Panc1 (cell line): ENCODE measurements at regions not wholly inside any gene's neighbourhood (a gene's known extent, or its start where the extent isn't known, plus 50 kb on each side); places are given as distances from the start of the nearest gene placed in this dataset.

Experiments
- ATAC-seq: fragments of 200-7000 bp; cut with Tn5 transposase; 2 replicates; pipeline ENCODE4 v1.9.1; 2020; ENCODE audit warnings: mild to moderate bottlenecking, moderate library complexity
- BruUV-seq: library from RNA; stranded (reverse); fragments of 400-500 nt; replicated peaks from 2 replicates; lab custom pipeline; 2021; lab: Mats Ljungman, UMichigan
- CTCF ChIA-PET: fragments of 300-600 bp; sonication (Branson Sonifier 250); formaldehyde crosslinking; loops from one replicate; lab custom pipeline; 2022; ENCODE audit warnings: antibody characterized with exemption; lab: Charles Lee
- POLR2A ChIA-PET: fragments of 300-600 bp; sonication (Branson Sonifier 250); formaldehyde crosslinking; loops from one replicate; lab custom pipeline; 2022; ENCODE audit warnings: antibody characterized with exemption; lab: Charles Lee
- DNase-seq: peaks from one replicate; pipeline ENCODE4 v3.0.0-alpha.2; 2010; ENCODE audit warnings: low read depth, low spot score
- H3K27ac ChIP-seq: 2 replicates; pipeline ENCODE4 v1.5.1; 2011; ENCODE audit warnings: mild to moderate bottlenecking, low read length, inconsistent platforms
- H3K27me3 ChIP-seq: fragments of 200-500 bp; sonication (Bioruptor generic); 2 replicates; pipeline ENCODE4 v1.6.0; 2014; ENCODE audit warnings: low read length, inconsistent platforms; ENCODE audit not compliant: control insufficient read depth, insufficient read depth
- H3K36me3 ChIP-seq: fragments of 200-500 bp; sonication (Bioruptor generic); 2 replicates; pipeline ENCODE4 v1.5.1; 2014; ENCODE audit warnings: inconsistent platforms, mild to moderate bottlenecking, low read length, moderate library complexity; ENCODE audit not compliant: control insufficient read depth, insufficient read depth
- H3K4me1 ChIP-seq: 2 replicates; pipeline ENCODE4 v1.5.1; 2011; ENCODE audit warnings: inconsistent platforms, mild to moderate bottlenecking, low read length, moderate library complexity; ENCODE audit not compliant: control insufficient read depth, insufficient read depth
- H3K4me3 ChIP-seq, 2 experiments: 2 replicates each; pipeline ENCODE4 v1.5.1; 2011 to 2012; ENCODE audit warnings: low read depth in 2 of 2, low read length in 2 of 2, mild to moderate bottlenecking in 2 of 2, inconsistent platforms in 1 of 2, moderate library complexity in 1 of 2
- H3K9me3 ChIP-seq: fragments of 200-500 bp; sonication (Bioruptor generic); 2 replicates; pipeline ENCODE4 v1.5.1; 2014; ENCODE audit warnings: low read depth, mild to moderate bottlenecking, inconsistent platforms, low read length, moderate library complexity; ENCODE audit not compliant: control insufficient read depth, insufficient read depth
- POLR2AphosphoS5 ChIP-seq: IDR thresholded peaks from 2 replicates; pipeline ENCODE4 v1.6.1; 2012; ENCODE audit warnings: mild to moderate bottlenecking, low read depth, low read length, moderate library complexity
- REST ChIP-seq, 2 experiments: IDR thresholded peaks; 2 replicates each; pipeline ENCODE4 v1.6.1; 2011 to 2012; ENCODE audit warnings: low read depth in 2 of 2, control low read depth in 1 of 2, low read length in 1 of 2, mild to moderate bottlenecking in 1 of 2, moderate library complexity in 1 of 2; ENCODE audit not compliant: insufficient read depth in 1 of 2
- SIN3A ChIP-seq: IDR thresholded peaks from 2 replicates; pipeline ENCODE4 v1.6.1; 2012; ENCODE audit warnings: low read depth, mild to moderate bottlenecking, low read length, moderate library complexity, borderline replicate concordance; ENCODE audit not compliant: insufficient read depth
- TCF7L2 ChIP-seq: IDR thresholded peaks from 2 replicates; pipeline ENCODE4 v1.6.1; 2011; ENCODE audit warnings: mild to moderate bottlenecking, low read depth, low read length, inconsistent platforms
- in situ Hi-C: cut with HindIII; loops from 2 replicates; pipeline ENCODE4 v1.10.0; 2016; ENCODE audit warnings: low sequenced_read_pairs, low pct_unique_long_range_greater_than_20kb
- intact Hi-C: fragments of 100-400 bp; cut with micrococcal nuclease; formaldehyde crosslinking; loops from one replicate; pipeline ENCODE4 v1.10.0; 2022; ENCODE audit not compliant: unreplicated experiment
- TF ChIP-seq, protein P1 (sequence below): fragments of 450-650 bp; IDR thresholded peaks from 2 replicates; pipeline ENCODE4 v1.5.1; 2017; ENCODE audit warnings: mild to moderate bottlenecking

DNA sequence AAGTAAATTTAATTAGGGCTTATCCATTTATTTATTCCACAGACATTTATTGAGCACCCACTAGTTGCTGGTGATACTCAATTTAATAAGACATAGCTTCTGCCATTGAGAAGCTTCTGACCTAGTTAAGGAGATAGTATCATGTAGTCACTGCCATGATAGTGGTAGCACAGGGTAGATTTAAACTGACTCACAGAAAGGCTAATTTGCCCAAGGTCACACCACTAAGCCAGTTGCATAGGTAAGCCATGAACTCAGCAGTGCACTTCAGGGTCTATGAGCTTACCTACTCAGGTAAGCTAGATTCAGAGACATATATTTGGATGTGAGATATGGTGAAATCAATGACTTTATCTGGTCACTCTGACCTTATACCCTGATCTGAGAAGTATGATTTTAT lies 168.4 kb downstream of the TNFSF18 start:
- in situ Hi-C loops: no loop called here
- ChIA-PET POLR2A (no interaction called here), CTCF (no interaction called here)
- Histone ChIP-seq H3K9me3 (no peaks in the 10 kb centered on the region), H3K27ac (no peak overlapping the region), H3K36me3 (no peaks in the 10 kb centered on the region), H3K27me3 (no peaks in the 10 kb centered on the region), H3K4me1 (no peaks in the 10 kb centered on the region; the same call in 1 of the 2 replicates), H3K4me3 (no peak overlapping the region)
- intact Hi-C loops: no loop called here
- BruUV-seq: no TSS peak
- ATAC-seq (no peak), DNase-seq (no peak)
- TF ChIP-seq POLR2AphosphoS5 (no peak), SIN3A (no peak), TCF7L2 (no peak), REST (IDR thresholded peaks at IDR 0.05; ENCODE audit: insufficient read depth in 1 of 2, low read depth in 2 of 2, low read length in 1 of 2) (no peak)
- TF ChIP-seq, protein P1, sequence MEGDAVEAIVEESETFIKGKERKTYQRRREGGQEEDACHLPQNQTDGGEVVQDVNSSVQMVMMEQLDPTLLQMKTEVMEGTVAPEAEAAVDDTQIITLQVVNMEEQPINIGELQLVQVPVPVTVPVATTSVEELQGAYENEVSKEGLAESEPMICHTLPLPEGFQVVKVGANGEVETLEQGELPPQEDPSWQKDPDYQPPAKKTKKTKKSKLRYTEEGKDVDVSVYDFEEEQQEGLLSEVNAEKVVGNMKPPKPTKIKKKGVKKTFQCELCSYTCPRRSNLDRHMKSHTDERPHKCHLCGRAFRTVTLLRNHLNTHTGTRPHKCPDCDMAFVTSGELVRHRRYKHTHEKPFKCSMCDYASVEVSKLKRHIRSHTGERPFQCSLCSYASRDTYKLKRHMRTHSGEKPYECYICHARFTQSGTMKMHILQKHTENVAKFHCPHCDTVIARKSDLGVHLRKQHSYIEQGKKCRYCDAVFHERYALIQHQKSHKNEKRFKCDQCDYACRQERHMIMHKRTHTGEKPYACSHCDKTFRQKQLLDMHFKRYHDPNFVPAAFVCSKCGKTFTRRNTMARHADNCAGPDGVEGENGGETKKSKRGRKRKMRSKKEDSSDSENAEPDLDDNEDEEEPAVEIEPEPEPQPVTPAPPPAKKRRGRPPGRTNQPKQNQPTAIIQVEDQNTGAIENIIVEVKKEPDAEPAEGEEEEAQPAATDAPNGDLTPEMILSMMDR: no peak

GRCh38 chr1:172882791-172883386 lies 167.9 kb downstream of the TNFSF18 start:
- no peak for ATAC-seq
- Histone ChIP-seq H3K4me3 (no peak overlapping the region), H3K27ac (no peak overlapping the region), H3K9me3 (no peaks in the 10 kb centered on the region), H3K36me3 (no peaks in the 10 kb centered on the region), H3K27me3 (no peaks in the 10 kb centered on the region), H3K4me1 (no peaks in the 10 kb centered on the region; the same call in 1 of the 2 replicates)
- in situ Hi-C loops (no loop called here), intact Hi-C loops (no loop called here)
- BruUV-seq: no TSS peak
- ChIA-PET CTCF (no interaction called here), POLR2A (no interaction called here)
- TF ChIP-seq, protein P1: no peak
- TF ChIP-seq POLR2AphosphoS5 (no peak), TCF7L2 (no peak), SIN3A (no peak), REST (IDR thresholded peaks at IDR 0.05; ENCODE audit: insufficient read depth in 1 of 2, low read depth in 2 of 2, low read length in 1 of 2) (no peak)
- DNase-seq: no peak
